Chondrocyte (in vitro differentiated cells): ENCODE measurements at regions not wholly inside any gene's neighbourhood (a gene's known extent, or its start where the extent isn't known, plus 50 kb on each side); places are given as distances from the start of the nearest gene placed in this dataset.

Source experiments
- DNase-seq: peaks from one replicate; pipeline ENCODE4 v3.0.0; 2021; ENCODE audit warnings: mixed read lengths, low spot score
- H3K27ac Mint-ChIP-seq: one replicate; pipeline ENCODE4 v1.8.0; 2021; ENCODE audit warnings: mild to moderate bottlenecking, moderate library complexity, mixed read lengths; ENCODE audit not compliant: unreplicated experiment
- H3K27me3 Mint-ChIP-seq: 2 replicates; pipeline ENCODE4 v1.8.0; 2021; ENCODE audit warnings: low read depth, mixed read lengths
- H3K36me3 Mint-ChIP-seq: 2 replicates; pipeline ENCODE4 v1.8.0; 2021; ENCODE audit warnings: low read depth, mixed read lengths
- H3K4me1 Mint-ChIP-seq: 2 replicates; pipeline ENCODE4 v1.8.0; 2021; ENCODE audit warnings: low read depth, mild to moderate bottlenecking, mixed read lengths
- H3K4me3 Mint-ChIP-seq: one replicate; pipeline ENCODE4 v1.8.0; 2021; ENCODE audit warnings: mild to moderate bottlenecking, moderate library complexity, mixed read lengths; ENCODE audit not compliant: unreplicated experiment
- H3K9me3 Mint-ChIP-seq: 2 replicates; pipeline ENCODE4 v1.8.0; 2021; ENCODE audit warnings: low read depth, mixed read lengths
- CTCF ChIP-seq: fragments of 200-600 bp; sonication (generic); IDR thresholded peaks from 2 replicates; pipeline ENCODE4 v1.5.0; 2021; ENCODE audit warnings: antibody characterized with exemption, mild to moderate bottlenecking, moderate library complexity

GRCh38 chr3:153379516-153379915 is 217.5 kb downstream of the RAP2B start:
- TF ChIP-seq CTCF, result no peak
- DNase-seq, result no peak
- Mint-ChIP-seq H3K27ac (no peak overlapping the region), H3K4me3 (no peak overlapping the region), H3K4me1 (peaks cover 4% of the 10 kb centered on the region), H3K27me3 (peaks cover 10% of the 10 kb centered on the region), H3K9me3 (no peaks in the 10 kb centered on the region), H3K36me3 (no peaks in the 10 kb centered on the region)

- H3K4me1 Mint-ChIP-seq, result no peaks in the 10 kb centered on the region
These were observed 223.3 kb downstream of the RAP2B start for GRCh38 chr3:153385343-153385742.

GRCh38 chr3:153392363-153392762 is 230.3 kb downstream of the RAP2B start:
- H3K27ac Mint-ChIP-seq, result no peak overlapping the region
- peaks cover 3% of the 10 kb centered on the region for H3K36me3 Mint-ChIP-seq
- no peak for DNase-seq
- peaks cover 32% of the 10 kb centered on the region for H3K9me3 Mint-ChIP-seq
- H3K4me1 Mint-ChIP-seq, result no peaks in the 10 kb centered on the region
- H3K27me3 Mint-ChIP-seq, result peaks cover 3% of the 10 kb centered on the region
- no peak overlapping the region for H3K4me3 Mint-ChIP-seq
- no peak for TF ChIP-seq CTCF

More at GRCh38 chr3:153385343-153385742, 223.3 kb downstream of the RAP2B start:
- TF ChIP-seq CTCF, result no peak
- Mint-ChIP-seq H3K27ac (no peak overlapping the region), H3K9me3 (no peaks in the 10 kb centered on the region), H3K27me3 (peaks cover 9% of the 10 kb centered on the region), H3K36me3 (no peaks in the 10 kb centered on the region), H3K4me3 (no peak overlapping the region)
- DNase-seq, result no peak

- no peak for TF ChIP-seq CTCF
- H3K9me3 Mint-ChIP-seq, result peaks cover 32% of the 10 kb centered on the region
- DNase-seq, result no peak
- peaks cover 3% of the 10 kb centered on the region for H3K36me3 Mint-ChIP-seq
- H3K4me3 Mint-ChIP-seq, result no peak overlapping the region
- H3K27me3 Mint-ChIP-seq, result no peaks in the 10 kb centered on the region
- peaks cover under 1% of the 10 kb centered on the region for H3K4me1 Mint-ChIP-seq
- no peak overlapping the region for H3K27ac Mint-ChIP-seq
These were observed 232.0 kb downstream of the RAP2B start for GRCh38 chr3:153394017-153394416.

GRCh38 chr3:153396581-153396980 is 234.6 kb downstream of the RAP2B start:
- H3K27ac Mint-ChIP-seq, result no peak overlapping the region
- no peak for DNase-seq
- no peak for TF ChIP-seq CTCF
- peaks cover 22% of the 10 kb centered on the region for H3K9me3 Mint-ChIP-seq
- H3K27me3 Mint-ChIP-seq, result no peaks in the 10 kb centered on the region
- peaks cover 3% of the 10 kb centered on the region for H3K36me3 Mint-ChIP-seq
- peaks cover 8% of the 10 kb centered on the region for H3K4me1 Mint-ChIP-seq
- no peak overlapping the region for H3K4me3 Mint-ChIP-seq
